Heart right ventricle (tissue), 16 donors: ENCODE measurements at regions not wholly inside any gene's neighbourhood (a gene's known extent, or its start where the extent isn't known, plus 50 kb on each side); places are given as distances from the start of the nearest gene placed in this dataset.

Experiments used
- ATAC-seq, 8 donors: fragments of 200-7000 bp; cut with Tn5 transposase; one replicate each; pipeline ENCODE4 v1.9.1; 2020; ENCODE audit warnings: mild to moderate bottlenecking in 8 of 8, moderate library complexity in 8 of 8, moderate number of reproducible peaks in 1 of 8
- DNase-seq, 2 donors: peaks; one replicate each; pipeline ENCODE4 v3.0.0-alpha.2; 2020
- H3K27ac ChIP-seq, 10 donors: fragments of 200-600 bp; sonication (generic) in 2 of 10; one replicate each; pipeline versions ENCODE4 v1.5.0 to v1.8.0; 2020 to 2022; ENCODE audit warnings: mild to moderate bottlenecking in 3 of 10
- H3K27me3 ChIP-seq, 7 donors: fragments of 200-600 bp; one replicate each; pipeline ENCODE4 v1.8.0; 2021 to 2022; ENCODE audit warnings: mild to moderate bottlenecking in 2 of 7
- H3K36me3 ChIP-seq, 9 donors: fragments of 200-600 bp; sonication (generic) in 1 of 9; one replicate each; pipeline versions ENCODE4 v1.5.0 to v1.8.0; 2020 to 2022; ENCODE audit warnings: mild to moderate bottlenecking in 2 of 9
- H3K4me1 ChIP-seq, 9 donors: fragments of 200-600 bp; sonication (generic) in 1 of 9; one replicate each; pipeline versions ENCODE4 v1.5.0 to v1.8.0; 2020 to 2022; ENCODE audit warnings: mild to moderate bottlenecking in 4 of 9
- H3K4me3 ChIP-seq, 10 donors: fragments of 200-600 bp; sonication (generic) in 2 of 10; one replicate each; pipeline versions ENCODE4 v1.5.0 to v1.8.0; 2020 to 2022; ENCODE audit warnings: mild to moderate bottlenecking in 7 of 10, moderate library complexity in 2 of 10
- H3K9me3 ChIP-seq, 11 donors: fragments of 200-600 bp in 10 of 11; sonication (generic) in 2 of 11; one replicate each; pipeline versions ENCODE4 v1.5.0 to v1.8.0; 2013 to 2022; ENCODE audit warnings: mild to moderate bottlenecking in 2 of 11, control low read depth in 1 of 11, moderate library complexity in 1 of 11
- CTCF ChIP-seq, 9 donors: fragments of 200-600 bp; sonication (generic) in 2 of 9; IDR thresholded peaks; one replicate each; pipeline versions ENCODE4 v1.5.0 to v1.8.0; 2021 to 2022; ENCODE audit warnings: antibody characterized with exemption in 9 of 9, mild to moderate bottlenecking in 5 of 9, moderate library complexity in 1 of 9
- WGBS, 2 donors: extraction: QIAGEN DNeasy Blood & Tissue Kit; methylation state at CpG; one replicate each; pipeline ENCODE4 v1.1.7; 2013; ENCODE audit warnings: inconsistent platforms in 1 of 2; 5-methylcytosine and 5-hydroxymethylcytosine counted together
- intact Hi-C, 10 donors: fragments of 100-400 bp; cut with DNase I; formaldehyde crosslinking; loops; one replicate each; pipeline versions ENCODE4 v1.11.1 to v1.14.2; 2022
- donor health status: Arrhythmogenic right ventricular cardiomyopathy.
- donor health status: ischemic (EF 13 %, LVEDD 7.1; RV severe dilation, severe dysfunction).
- donor health status: healthy with polysubstance abuse.
- donor health status: DM: no; HTN: yes; CAD: no.
- donor health status: DM: no; HTN: no; CAD: no.
- donor health status: ischemic (EF 25% LVEDD 6.9; RV normal size, moderate dysfunction).
- donor health status: ischemic (EF 25% LVEDD 5.7; RV mildly dilated, moderate dysfunction).
- donor health status: healthy.
- donor health status: DM: yes; HTN: yes; CAD: no.
- donor health status: Ischemic cardiomyopathy.
- donor health status: ischemic (EF 35%, LVEDD 5.7; RV mildly dilated, moderate dysfunction).
- donor health status: nonischemic (EF 11% LVEDD 7.7; RV severe dilation, severe dysfunction).
- donor health status: DM: yes; HTN: yes; CAD: no.
- donor health status: PGD.
- donor health status: ischemic (EF 29% LVEDD 5.4; RV normal size, mild dysfunction).
- donor health status: nonischemic (EF 23%, LVEDD 6.1; RV moderate dilation, normal function).

GRCh38 chr17:79335456-79335855 is 260.8 kb downstream of the ENGASE start:
- H3K9me3 ChIP-seq, result no peaks in the 10 kb centered on the region
- H3K27me3 ChIP-seq, result peaks cover 0 to 78% (median 48%) of the 10 kb centered on the region in 7 donors
- no peak for TF ChIP-seq CTCF (IDR thresholded peaks at IDR 0.05)
- WGBS, 2 donors, result 68 to 74% methylated on average over 12 of the region's 12 CpGs
- intact Hi-C loops, result loop anchor here in 1 of 10 donors (2.0 kb wide), 1 partner anchor 75 kb away; no protein-coding TSS in a partner anchor
- no peak overlapping the region for H3K27ac ChIP-seq
- H3K4me1 ChIP-seq, result no peaks in the 10 kb centered on the region
- ATAC-seq (no peak), DNase-seq (no peak)
- no peaks in the 10 kb centered on the region for H3K36me3 ChIP-seq
- H3K4me3 ChIP-seq, result no peak overlapping the region

DNA sequence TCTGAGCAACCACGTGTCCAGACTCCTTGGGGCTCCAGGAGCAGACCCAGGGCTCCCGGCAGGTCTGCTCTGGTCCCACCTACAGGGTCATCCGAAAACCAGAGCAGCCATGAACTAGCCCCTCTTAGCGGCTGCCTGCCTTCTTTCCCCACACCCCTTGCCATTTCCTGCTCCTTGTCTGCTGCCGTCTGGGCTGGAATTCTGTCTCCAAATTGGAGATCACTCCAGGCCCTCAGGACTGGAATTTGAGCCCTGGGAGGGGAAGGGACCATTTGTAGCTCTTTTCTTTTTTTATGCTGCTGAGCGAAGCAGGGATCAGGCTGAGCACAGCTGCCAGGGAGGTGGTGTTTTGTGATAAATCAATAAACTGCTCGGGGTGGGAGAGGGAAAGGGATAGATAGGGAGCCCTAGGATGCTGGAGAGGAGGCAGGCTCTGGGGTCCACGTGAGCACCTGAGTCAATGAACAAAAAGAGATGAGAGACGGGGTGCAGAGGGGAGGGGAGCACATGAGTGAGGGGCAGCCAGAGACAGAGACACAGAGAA is 257.5 kb downstream of the ENGASE start:
- Histone ChIP-seq H3K36me3 (no peaks in the 10 kb centered on the region), H3K4me1 (no peaks in the 10 kb centered on the region), H3K9me3 (no peaks in the 10 kb centered on the region), H3K27me3 (peaks cover 0 to 79% (median 68%) of the 10 kb centered on the region in 7 donors), H3K4me3 (no peak overlapping the region), H3K27ac (no peak overlapping the region)
- 22 to 29% methylated on average over 9 of the region's 9 CpGs for WGBS, 2 donors
- no peak for TF ChIP-seq CTCF (IDR thresholded peaks at IDR 0.05)
- intact Hi-C loops, result no loop called here
- DNase-seq (no peak), ATAC-seq (no peak)

GRCh38 chr17:79331492-79331891 is 256.9 kb downstream of the ENGASE start:
- Histone ChIP-seq H3K4me3 (no peak overlapping the region), H3K9me3 (no peaks in the 10 kb centered on the region), H3K27me3 (peaks cover 0 to 84% (median 74%) of the 10 kb centered on the region in 7 donors), H3K27ac (no peak overlapping the region), H3K4me1 (no peaks in the 10 kb centered on the region), H3K36me3 (no peaks in the 10 kb centered on the region)
- ATAC-seq (no peak), DNase-seq (no peak)
- 59 to 63% methylated on average over 11 of the region's 11 CpGs for WGBS, 2 donors
- intact Hi-C loops, result no loop called here
- TF ChIP-seq CTCF (IDR thresholded peaks at IDR 0.05), result no peak

DNA sequence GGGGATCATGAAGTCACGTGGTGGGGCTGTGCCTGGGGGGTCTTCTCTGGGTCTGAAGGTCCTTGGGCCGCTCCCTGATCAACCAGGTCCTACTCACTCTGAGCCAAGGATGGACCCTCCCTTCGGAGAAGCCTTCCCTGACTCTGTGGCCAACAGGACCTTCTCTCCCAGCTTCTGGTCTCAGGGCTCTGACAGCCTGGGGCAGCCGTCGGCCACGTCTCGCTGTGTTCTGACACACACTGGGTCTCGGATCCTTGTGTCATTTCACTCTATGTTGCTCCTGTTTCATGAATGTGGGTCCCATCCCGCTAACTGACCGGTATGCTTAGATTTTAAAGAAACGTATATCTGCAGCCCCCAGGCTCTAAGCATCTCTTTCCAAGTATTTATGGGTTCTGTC is 256.1 kb downstream of the ENGASE start:
- 72 to 79% methylated on average over 11 of the region's 11 CpGs for WGBS, 2 donors
- no peak for DNase-seq
- Histone ChIP-seq H3K4me3 (no peak overlapping the region), H3K9me3 (no peaks in the 10 kb centered on the region), H3K4me1 (no peaks in the 10 kb centered on the region), H3K27me3 (peaks cover 0 to 84% (median 70%) of the 10 kb centered on the region in 7 donors), H3K36me3 (no peaks in the 10 kb centered on the region), H3K27ac (no peak overlapping the region)
- intact Hi-C loops, result no loop called here
- ATAC-seq, result no peak
- TF ChIP-seq CTCF (IDR thresholded peaks at IDR 0.05), result no peak
